C4-2B (cell line): ENCODE measurements at regions not wholly inside any gene's neighbourhood (a gene's known extent, or its start where the extent isn't known, plus 50 kb on each side); places are given as distances from the start of the nearest gene placed in this dataset.

Source experiments
- H3K27ac ChIP-seq: fragments of 450-650 bp; 2 replicates; pipeline ENCODE4 v1.5.1; 2017
- ZFX ChIP-seq: fragments of 450-650 bp; IDR thresholded peaks from 2 replicates; pipeline ENCODE4 v1.6.1; 2017
- TF ChIP-seq, protein P1 (sequence below): fragments of 450-650 bp; conservative IDR thresholded peaks from 2 replicates; pipeline ENCODE4 v1.5.1; 2017; ENCODE audit warnings: mild to moderate bottlenecking

DNA sequence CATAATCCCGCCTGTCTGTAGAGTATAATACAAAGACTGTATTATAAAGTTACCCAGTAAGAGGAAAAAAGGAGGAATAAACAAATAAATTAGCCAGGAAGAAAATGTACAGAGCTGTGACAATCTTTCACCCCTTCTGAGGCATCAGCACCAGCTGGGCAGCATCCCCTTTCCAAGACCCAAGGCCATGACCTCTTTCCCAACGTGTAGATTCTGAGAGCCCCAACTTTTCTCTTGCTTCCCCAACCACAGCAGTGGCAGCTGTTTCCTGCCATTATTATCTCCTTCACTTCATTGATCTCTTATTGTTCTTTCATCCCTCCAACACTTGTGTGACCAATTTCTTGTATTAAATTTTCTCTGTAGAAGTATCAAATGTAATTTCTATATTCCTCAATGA is 101.6 kb downstream of the BBS10 start:
- H3K27ac ChIP-seq: no peak overlapping the region
- no peak for TF ChIP-seq ZFX
- TF ChIP-seq, protein P1, sequence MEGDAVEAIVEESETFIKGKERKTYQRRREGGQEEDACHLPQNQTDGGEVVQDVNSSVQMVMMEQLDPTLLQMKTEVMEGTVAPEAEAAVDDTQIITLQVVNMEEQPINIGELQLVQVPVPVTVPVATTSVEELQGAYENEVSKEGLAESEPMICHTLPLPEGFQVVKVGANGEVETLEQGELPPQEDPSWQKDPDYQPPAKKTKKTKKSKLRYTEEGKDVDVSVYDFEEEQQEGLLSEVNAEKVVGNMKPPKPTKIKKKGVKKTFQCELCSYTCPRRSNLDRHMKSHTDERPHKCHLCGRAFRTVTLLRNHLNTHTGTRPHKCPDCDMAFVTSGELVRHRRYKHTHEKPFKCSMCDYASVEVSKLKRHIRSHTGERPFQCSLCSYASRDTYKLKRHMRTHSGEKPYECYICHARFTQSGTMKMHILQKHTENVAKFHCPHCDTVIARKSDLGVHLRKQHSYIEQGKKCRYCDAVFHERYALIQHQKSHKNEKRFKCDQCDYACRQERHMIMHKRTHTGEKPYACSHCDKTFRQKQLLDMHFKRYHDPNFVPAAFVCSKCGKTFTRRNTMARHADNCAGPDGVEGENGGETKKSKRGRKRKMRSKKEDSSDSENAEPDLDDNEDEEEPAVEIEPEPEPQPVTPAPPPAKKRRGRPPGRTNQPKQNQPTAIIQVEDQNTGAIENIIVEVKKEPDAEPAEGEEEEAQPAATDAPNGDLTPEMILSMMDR: no peak

DNA sequence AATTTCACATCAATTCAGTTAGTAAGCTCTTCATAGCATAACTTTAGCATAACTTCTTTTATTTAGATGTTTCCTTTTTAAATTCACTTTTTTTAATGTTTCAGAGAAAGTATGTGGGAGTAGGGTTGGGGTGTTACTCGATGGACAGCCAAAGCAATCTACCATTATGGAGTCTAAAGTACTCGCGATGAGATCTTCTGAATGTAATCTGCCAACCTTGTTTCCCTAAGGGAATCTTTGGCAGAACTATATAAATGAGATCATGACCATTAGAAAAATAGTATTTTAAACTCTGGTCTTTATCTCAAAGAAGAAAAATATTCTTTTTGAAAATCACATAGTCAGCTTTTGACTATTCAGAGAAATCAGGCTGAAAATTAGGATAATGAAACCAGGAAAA is 103.9 kb downstream of the BBS10 start:
- TF ChIP-seq, protein P1: no peak
- TF ChIP-seq ZFX: no peak
- no peak overlapping the region for H3K27ac ChIP-seq

DNA sequence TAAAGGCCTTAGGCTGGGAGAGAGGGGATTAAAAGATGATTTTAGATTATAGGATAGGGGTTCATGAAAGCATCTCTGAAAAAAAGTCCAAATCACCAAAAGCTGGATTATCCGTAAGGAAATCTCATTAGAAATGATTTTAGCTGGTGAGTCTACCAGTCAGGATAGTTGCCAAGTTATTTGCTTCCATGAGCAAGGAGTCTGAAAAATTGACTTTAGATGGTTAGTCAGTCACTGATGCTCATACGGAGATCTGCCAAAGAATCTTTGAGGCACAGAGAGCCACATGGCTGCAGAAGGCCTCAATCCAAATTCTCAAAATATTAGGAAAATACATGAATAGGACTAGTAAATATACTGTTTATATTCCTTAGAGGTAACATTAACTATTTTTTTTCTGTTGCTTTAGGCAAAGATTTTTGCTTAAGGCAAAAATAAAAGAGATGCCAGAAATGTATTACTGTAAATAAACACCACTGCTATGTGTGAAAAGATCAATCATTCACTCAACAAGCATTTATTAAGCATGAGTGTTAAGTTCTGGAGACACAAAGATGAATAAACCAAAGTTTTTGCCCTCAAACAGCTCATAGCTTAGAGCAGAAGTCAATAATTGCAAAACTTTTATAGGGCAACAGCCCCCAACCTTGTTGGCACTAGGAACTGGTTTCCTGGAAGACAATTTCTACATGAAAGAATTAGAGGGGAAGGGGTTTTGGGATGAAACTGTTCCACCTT is 105.2 kb downstream of the BBS10 start:
- no peak overlapping the region for H3K27ac ChIP-seq
- TF ChIP-seq, protein P1: no peak
- TF ChIP-seq ZFX: no peak

DNA sequence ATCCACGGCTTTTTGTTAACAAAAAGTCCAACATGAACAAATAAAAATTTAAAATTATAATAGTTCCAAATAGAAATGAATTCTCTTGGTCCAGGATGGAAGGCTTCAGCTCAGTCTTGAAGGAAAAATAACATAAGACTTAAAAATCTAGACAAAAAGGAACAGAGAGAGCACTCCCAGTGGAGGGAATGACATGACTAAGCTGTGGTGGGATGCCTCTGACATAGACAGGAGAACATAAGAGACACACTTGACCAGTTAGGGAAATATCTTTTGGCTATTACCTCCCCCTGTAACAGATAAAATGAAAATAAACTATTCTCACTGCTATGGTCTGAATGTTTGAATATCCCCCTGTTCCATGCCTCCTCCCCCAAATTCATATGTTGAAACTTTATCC is 106.8 kb downstream of the BBS10 start:
- no peak for TF ChIP-seq ZFX
- TF ChIP-seq, protein P1: no peak
- no peak overlapping the region for H3K27ac ChIP-seq

DNA sequence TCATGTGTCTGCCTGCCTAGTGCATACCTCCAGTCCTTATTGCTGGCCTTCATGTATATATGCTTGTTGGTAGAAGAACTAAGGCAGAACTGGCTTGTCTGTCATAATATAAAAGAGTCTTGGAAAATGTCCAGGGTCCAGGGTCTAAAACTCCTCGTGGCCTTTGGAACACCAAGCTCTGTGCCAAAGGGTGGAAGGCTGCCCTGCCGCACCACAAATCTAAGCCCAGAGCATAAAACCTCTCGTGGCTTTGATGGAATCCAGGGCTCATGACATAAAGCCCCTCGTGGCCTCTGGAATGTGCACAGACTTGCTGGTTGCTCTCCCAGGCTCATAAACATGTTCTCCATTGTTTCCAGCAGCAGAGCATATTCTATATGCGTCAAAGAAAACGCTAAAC is 107.9 kb downstream of the BBS10 start:
- no peak for TF ChIP-seq ZFX
- TF ChIP-seq, protein P1: no peak
- H3K27ac ChIP-seq: no peak overlapping the region

DNA sequence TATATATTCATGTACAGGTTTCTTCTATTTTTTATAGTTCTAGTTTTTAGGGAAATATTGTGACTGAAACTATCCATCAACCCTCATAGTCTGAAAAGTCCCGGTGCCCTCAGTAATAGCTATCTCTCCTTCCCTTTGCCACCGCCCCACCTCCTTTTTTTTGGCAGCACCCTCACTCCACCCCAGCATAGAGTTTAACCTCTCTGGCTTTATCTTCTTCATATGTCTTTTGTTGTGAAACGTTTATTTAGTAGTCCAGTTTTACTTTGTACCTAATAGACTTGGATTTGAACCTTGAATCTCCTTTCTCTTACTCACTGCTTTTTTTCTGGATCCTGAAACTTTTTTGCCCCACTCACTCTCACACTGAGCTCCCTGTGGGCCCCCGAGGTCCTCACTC is 109.5 kb downstream of the BBS10 start:
- no peak overlapping the region for H3K27ac ChIP-seq
- TF ChIP-seq ZFX: no peak
- TF ChIP-seq, protein P1: no peak

DNA sequence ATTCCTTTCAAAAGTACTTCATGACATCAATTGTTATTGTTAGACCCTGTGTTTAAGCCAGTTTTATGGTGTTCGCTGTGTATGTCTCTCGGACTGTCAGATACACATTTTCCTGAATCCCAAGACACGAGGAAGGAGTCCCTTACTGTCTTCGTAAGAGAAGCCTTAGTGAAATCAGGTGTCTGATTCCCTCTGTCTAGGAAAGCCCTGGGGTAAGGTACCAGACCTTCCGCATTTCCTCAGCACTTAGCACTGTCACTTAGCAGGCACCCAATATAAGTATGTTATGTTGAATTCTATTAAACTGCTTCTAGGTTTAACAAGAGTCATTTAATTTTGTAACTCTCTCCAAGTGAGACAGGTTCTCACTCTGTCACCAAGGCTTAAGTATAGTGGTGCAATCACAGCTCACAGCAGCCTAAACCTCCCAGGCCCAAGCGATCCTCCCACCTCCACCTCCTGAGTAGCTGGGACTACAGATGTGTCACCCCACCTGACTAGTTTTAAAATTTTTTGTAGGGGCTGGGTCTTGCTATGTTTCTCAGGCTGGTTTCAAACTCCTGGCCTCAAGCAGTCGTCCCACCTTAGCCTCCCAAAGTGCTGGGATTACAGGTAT is 111.0 kb downstream of the BBS10 start:
- no peak for TF ChIP-seq ZFX
- TF ChIP-seq, protein P1: no peak
- H3K27ac ChIP-seq: no peak overlapping the region
